ENCODE measurements at regions not wholly inside any gene's neighbourhood (a gene's known extent, or its start where the extent isn't known, plus 50 kb on each side); places are given as distances from the start of the nearest gene placed in this dataset.
"Not testable (repeated sequence)": the region's sequence is repeated elsewhere in the genome, so short reads cannot be mapped to it uniquely, and the experiment has no call there.

GRCh38 chr18:56314396-56314795, 324.0 kb downstream of the TXNL1 start:
- DNase-seq, result no peak

GRCh38 chr18:56312551-56313335, 325.6 kb downstream of the TXNL1 start:
- no peak for DNase-seq

GRCh38 chr18:56309104-56309503, 329.3 kb downstream of the TXNL1 start:
- no peak for DNase-seq

GRCh38 chr18:56307354-56308170, 330.8 kb downstream of the TXNL1 start:
- DNase-seq, result no peak

DNA sequence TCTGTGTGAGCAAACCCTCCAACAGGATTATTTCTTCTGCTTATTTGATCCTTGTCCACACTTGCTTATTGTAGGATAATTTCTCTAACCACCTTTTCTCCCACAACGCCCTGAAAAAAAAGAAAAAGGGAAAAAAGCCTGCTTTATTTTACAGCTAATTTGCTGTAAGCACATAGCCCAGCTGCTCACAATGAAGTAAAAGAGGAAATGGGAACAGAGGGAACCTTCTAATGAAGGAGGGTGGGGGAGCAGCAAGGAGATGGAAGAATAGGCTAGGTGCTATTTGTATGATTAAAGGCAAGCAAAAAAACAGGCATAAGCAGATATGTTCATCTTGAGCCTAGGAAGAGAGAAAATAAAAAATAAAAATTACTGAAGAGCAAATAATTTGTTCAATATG, 331.6 kb downstream of the TXNL1 start:
- DNase-seq, result no peak

GRCh38 chr18:56305583-56305982, 332.8 kb downstream of the TXNL1 start:
- no peak for DNase-seq

DNA sequence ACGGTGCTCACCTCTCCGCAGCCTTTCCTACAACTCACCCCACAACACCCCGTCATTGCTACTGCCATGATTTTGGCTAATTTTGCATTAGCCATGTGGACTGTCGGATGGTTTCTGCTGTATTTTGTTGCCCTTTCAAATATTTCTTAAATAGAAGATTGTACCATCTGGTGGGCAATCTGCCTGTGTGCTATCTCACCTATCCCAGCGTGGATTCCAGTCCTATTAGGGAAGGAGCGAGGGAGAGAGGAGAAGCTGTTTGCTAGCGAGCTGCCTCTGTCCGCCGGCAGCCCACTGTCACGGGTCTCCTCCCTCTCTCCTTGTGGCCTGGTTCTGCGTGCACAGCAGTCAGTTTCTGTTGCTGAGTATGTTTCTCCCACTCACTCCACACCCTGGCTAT, 336.2 kb downstream of the TXNL1 start:
- DNase-seq, result no peak

- DNase-seq, result no peak
Observed at GRCh38 chr18:56299740-56300139, 338.7 kb downstream of the TXNL1 start.

DNA sequence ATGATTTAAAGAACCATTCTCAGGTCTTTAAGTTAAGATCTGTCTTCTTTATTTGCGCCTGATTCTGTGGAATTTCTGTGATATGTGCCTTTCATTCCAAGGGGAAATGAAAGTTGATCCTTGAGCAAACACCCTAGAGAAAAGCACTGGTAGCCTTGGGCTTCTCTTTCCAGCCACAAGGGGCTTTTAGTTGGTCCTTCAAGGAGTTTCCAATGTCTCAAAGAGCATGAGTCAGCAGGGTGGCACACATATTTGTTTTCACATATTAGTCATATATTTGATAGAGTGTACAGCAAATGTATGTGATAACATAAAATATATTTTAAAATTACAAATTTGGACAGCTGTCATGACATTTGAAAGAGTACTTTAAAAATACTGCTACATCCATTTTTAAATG, 339.5 kb downstream of the TXNL1 start:
- no peak for DNase-seq

- no peak for DNase-seq
Observed at GRCh38 chr18:56296381-56296780, 342.0 kb downstream of the TXNL1 start.

DNA sequence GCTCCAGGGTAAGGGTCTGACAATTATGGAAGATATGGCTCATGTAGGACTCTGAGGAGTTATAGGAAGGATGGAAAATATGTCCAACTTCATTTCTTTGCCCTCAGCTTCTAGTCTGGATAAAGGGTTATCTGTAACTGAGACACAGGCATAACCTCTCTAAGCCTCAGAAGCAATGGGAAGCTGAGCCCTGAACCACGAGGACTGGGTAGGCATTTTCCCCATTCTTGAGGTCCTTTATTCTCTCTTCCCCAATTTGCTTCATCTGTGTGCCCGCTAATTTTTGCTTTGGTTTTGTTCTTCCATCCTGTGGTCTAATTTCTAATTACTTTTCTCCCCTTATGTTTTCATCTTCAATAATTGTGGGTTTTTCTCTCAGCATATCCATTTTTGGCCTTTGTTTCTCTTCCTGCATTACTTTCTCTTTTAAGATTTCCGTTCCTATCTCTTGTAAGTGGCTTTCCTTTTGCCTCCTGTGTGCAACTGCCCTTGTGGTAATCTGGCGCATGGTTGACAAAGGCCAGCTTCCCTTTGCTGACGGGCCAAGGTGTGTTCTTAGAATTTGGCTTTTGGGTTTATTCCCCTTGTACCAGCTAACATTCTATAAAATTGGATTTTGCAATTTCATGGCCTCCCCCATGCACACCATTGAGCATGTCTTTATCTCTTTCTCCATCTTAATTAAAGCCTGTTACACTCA, 343.8 kb downstream of the TXNL1 start:
- DNase-seq, result no peak

DNA sequence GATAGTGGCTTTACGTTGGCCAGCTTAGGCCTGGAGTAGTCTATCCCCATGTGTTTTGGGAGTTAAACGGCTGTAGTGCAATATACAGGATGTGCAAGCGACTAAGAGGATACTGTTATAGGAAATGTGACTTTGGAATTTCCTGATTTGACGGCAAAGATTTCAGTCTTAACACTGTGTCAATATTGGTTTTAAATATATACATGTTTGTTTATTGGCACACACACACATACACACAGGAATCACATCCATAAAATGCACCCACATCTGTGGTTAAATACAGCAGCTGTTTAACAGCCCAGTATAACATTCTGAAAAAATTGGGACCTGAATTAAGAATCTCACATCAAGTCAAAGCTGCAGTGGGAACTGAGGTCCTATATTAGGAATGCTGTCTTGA, 347.1 kb downstream of the TXNL1 start:
- no peak for DNase-seq

DNA sequence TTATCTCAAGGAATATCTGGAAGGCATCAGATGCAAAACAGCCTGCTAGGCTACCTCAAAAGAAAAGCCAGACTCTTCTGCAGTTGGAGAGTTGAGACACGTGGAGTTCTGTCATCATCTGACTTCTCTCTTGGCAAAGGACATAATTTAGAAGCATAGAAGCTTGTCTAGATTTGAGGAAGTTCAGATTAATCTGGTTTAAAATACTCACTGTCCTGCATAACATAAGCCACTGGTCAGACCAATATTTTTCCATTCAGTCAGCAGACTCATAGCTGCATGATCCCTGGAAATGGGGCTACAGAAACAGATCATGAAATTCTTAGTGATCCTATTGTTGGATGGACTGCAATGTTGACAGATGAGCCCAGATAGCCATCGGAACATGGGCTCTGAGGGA, 349.0 kb downstream of the TXNL1 start:
- DNase-seq, result no peak

GRCh38 chr18:56286775-56287325, 351.5 kb downstream of the TXNL1 start:
- DNase-seq, result no peak

GRCh38 chr18:56285387-56286065, 352.9 kb downstream of the TXNL1 start:
- DNase-seq, result no peak

- DNase-seq, result no peak
Observed at GRCh38 chr18:56284319-56284718, 354.1 kb downstream of the TXNL1 start.

DNA sequence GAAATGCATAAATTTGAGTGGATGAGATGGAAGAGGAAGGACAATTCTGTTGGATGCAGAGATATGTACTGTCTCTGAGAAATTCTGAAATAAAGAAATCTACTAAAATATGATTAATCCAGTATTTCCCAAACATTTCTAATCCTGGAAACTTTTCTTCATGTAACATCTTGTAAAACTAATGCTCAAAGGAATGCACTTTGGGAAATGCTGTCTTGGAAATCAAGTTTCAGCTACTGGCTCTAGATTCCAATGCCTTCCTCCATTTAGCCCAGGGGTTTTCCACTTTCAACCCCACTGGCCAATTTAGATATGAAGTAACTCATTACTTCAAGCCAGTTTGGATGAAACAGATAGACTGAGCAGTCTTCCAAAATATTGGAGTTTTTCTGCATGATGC, 355.1 kb downstream of the TXNL1 start:
- no peak for DNase-seq

DNA sequence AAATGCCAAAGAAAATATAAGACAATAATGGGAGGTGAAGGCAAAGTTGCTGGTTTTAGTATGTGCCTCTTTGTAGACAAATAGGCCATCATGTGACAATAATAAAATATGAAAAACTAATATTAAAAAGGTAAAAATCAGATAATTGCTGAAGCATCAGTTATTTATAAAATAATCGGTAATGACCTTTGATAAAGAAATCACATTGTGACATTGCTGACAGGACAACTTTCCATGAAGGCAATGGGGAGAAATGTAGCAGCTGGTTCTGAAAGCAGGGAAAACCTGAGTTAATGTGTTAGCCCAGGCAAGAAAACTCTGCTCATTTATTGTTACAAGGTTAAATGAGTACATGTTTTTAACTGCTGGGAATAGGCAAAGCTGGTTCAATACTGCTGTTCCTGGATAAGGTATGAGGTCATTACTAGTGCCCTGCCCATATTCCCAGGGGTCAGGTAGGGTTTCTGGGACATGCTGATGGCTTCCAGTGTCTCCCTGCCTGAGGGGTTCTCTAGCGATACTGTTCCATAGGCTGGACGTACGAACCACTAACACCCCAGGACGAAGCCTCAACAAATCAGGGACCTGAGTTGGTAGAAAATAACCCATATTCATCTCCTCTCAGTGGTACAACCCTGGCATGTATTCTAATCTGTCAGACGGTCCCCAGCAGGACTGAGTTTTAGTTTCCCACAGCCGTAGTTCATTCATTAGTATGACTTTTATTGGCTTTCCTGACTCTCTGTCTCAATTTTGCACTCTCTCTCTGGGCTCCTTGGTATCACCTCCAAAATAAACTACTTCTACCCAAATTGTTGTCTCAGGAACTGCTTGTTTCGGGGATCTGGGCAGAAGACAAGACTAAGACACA, 355.9 kb downstream of the TXNL1 start:
- no peak for DNase-seq

DNA sequence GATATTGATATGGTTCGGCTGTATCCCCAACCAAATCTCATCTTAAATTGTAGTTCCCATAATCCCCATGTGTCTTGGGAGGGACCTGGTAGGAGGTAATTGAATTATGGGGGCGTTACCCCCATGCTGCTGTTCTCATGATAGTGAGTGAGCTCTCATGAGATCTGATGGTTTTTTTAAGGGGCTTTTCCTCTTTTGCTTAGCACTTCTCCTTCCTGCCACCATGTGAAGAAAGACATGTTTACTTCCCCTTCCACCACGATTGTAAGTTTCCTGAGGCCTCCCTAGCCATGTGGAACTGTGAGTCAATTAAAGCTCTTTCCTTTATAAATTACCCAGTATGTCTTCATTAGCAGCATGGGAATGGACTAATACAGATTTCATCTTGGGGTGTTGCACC, 358.6 kb downstream of the TXNL1 start:
- DNase-seq, result not testable (repeated sequence)

DNA sequence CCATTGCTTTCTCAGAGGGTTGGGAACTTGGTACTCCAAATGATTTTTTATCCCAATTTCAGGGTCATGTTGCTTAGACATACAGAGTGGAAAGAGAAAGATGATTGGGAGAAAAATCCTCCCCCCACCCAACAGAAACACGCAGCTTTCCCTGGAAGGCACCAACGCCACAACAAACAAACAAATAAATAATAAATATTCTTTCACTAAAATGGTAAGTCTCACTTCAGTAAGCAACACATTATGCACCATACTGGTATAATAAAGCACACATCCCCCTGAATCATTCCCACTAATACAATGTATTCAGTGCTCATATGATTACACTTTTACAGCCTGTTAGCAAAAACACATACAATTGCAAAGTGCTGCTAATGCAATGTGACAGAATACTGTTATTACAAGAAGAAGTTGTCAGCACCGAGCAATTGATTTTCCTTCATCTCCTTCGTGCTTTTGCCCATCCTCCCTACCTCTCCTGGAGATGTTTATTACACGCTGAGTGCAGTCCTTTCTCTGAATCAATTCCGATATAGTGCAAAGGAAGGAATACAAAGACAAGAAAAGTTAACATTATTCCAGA, 359.9 kb downstream of the TXNL1 start:
- DNase-seq, result no peak

- DNase-seq, result no peak
Observed at GRCh38 chr18:56276466-56276865, 361.9 kb downstream of the TXNL1 start.

Data from left kidney (tissue), 1 donor.